H9 (cell line): ENCODE measurements at regions not wholly inside any gene's neighbourhood (a gene's known extent, or its start where the extent isn't known, plus 50 kb on each side); places are given as distances from the start of the nearest gene placed in this dataset.

Experiments used
- DNase-seq: peaks from one replicate; pipeline ENCODE4 v3.0.0-alpha.2; 2017
- H2AFZ ChIP-seq: one replicate; pipeline ENCODE4 v1.6.1; 2013; ENCODE audit warnings: mild to moderate bottlenecking, low read length, control low read depth, moderate library complexity
- H2AK5ac ChIP-seq: 2 replicates; pipeline ENCODE4 v1.6.1; 2013; ENCODE audit warnings: low read length, control low read depth, mixed read lengths; ENCODE audit not compliant: insufficient read length
- H2BK120ac ChIP-seq: one replicate; pipeline ENCODE4 v1.6.1; 2013; ENCODE audit warnings: low read depth, mild to moderate bottlenecking, low read length, control low read depth, inconsistent platforms; ENCODE audit not compliant: poor library complexity, severe bottlenecking
- H2BK12ac ChIP-seq: 2 replicates; pipeline ENCODE4 v1.6.1; 2013; ENCODE audit warnings: low read length, control low read depth, mixed read lengths, low read depth; ENCODE audit not compliant: insufficient read length
- H2BK15ac ChIP-seq: 2 replicates; pipeline ENCODE4 v1.6.1; 2013; ENCODE audit warnings: low read depth, low read length, control low read depth
- H2BK20ac ChIP-seq: one replicate; pipeline ENCODE4 v1.6.1; 2013; ENCODE audit warnings: low read depth, mild to moderate bottlenecking, low read length, control low read depth, inconsistent platforms; ENCODE audit not compliant: poor library complexity, severe bottlenecking
- H2BK5ac ChIP-seq: 2 replicates; pipeline ENCODE4 v1.6.1; 2013; ENCODE audit warnings: low read length, control low read depth, mixed read lengths; ENCODE audit not compliant: insufficient read length
- H3K14ac ChIP-seq: 2 replicates; pipeline ENCODE4 v1.6.1; 2013; ENCODE audit warnings: low read length, control low read depth; ENCODE audit not compliant: insufficient read depth
- H3K18ac ChIP-seq: 2 replicates; pipeline ENCODE4 v1.6.1; 2013; ENCODE audit warnings: low read depth, mild to moderate bottlenecking, mixed read lengths, low read length, control low read depth; ENCODE audit not compliant: insufficient read length
- H3K23ac ChIP-seq: 2 replicates; pipeline ENCODE4 v1.6.1; 2013; ENCODE audit warnings: low read length, control low read depth, mixed read lengths, low read depth; ENCODE audit not compliant: insufficient read length
- H3K23me2 ChIP-seq: 2 replicates; pipeline ENCODE4 v1.6.1; 2013; ENCODE audit warnings: low read depth, mild to moderate bottlenecking, mixed read lengths, low read length, control low read depth; ENCODE audit not compliant: insufficient read length, poor library complexity, severe bottlenecking
- H3K27ac ChIP-seq: 2 replicates; pipeline ENCODE4 v1.5.1; 2013; ENCODE audit warnings: low read length, control low read depth, mixed read lengths, low read depth; ENCODE audit not compliant: insufficient read length
- H3K27me3 ChIP-seq: 2 replicates; pipeline ENCODE4 v1.6.1; 2013; ENCODE audit warnings: low read length, control low read depth, inconsistent platforms; ENCODE audit not compliant: insufficient read depth
- H3K4ac ChIP-seq: 2 replicates; pipeline ENCODE4 v1.6.1; 2013; ENCODE audit warnings: low read depth, mild to moderate bottlenecking, control low read depth, inconsistent platforms, low read length, moderate library complexity
- H3K4me1 ChIP-seq: 2 replicates; pipeline ENCODE4 v1.6.1; 2013; ENCODE audit warnings: low read length, control low read depth, inconsistent platforms; ENCODE audit not compliant: insufficient read depth
- H3K4me2 ChIP-seq: 2 replicates; pipeline ENCODE4 v1.6.1; 2013; ENCODE audit warnings: low read length, control low read depth, mixed read lengths; ENCODE audit not compliant: insufficient read length, insufficient read depth
- H3K56ac ChIP-seq: 2 replicates; pipeline ENCODE4 v1.6.1; 2013; ENCODE audit warnings: low read depth, mild to moderate bottlenecking, mixed read lengths, low read length, control low read depth; ENCODE audit not compliant: insufficient read length
- H3K79me1 ChIP-seq: 2 replicates; pipeline ENCODE4 v1.6.1; 2013; ENCODE audit warnings: low read depth, mild to moderate bottlenecking, moderate library complexity, low read length, control low read depth, inconsistent platforms; ENCODE audit not compliant: insufficient read depth, poor library complexity, severe bottlenecking
- H3K79me2 ChIP-seq: 2 replicates; pipeline ENCODE4 v1.6.1; 2013; ENCODE audit warnings: low read length, control low read depth, inconsistent platforms; ENCODE audit not compliant: insufficient read depth
- H3K9ac ChIP-seq: 2 replicates; pipeline ENCODE4 v1.6.1; 2013; ENCODE audit warnings: low read length, control low read depth, mixed read lengths; ENCODE audit not compliant: insufficient read length; ENCODE audit errors: extremely low read depth
- H3K9me3 ChIP-seq: one replicate; pipeline ENCODE4 v1.6.1; 2013; ENCODE audit warnings: low read depth, low read length, inconsistent platforms; ENCODE audit not compliant: control insufficient read depth
- H3T11ph ChIP-seq: one replicate; pipeline ENCODE4 v1.6.1; 2013; ENCODE audit warnings: mild to moderate bottlenecking, low read length, control low read depth, inconsistent platforms
- H4K20me1 ChIP-seq: one replicate; pipeline ENCODE4 v1.6.1; 2013; ENCODE audit not compliant: control insufficient read depth, insufficient read length, insufficient read depth
- H4K5ac ChIP-seq: 2 replicates; pipeline ENCODE4 v1.6.1; 2013; ENCODE audit warnings: low read depth, mild to moderate bottlenecking, mixed read lengths, low read length, control low read depth; ENCODE audit not compliant: insufficient read length
- H4K8ac ChIP-seq: replicated peaks from 2 replicates; pipeline ENCODE4 v1.6.1; 2013; ENCODE audit warnings: low read length, control low read depth, mixed read lengths, low read depth; ENCODE audit not compliant: insufficient read length
- H4K91ac ChIP-seq: 2 replicates; pipeline ENCODE4 v1.6.1; 2013; ENCODE audit warnings: low read depth, mild to moderate bottlenecking, moderate library complexity, mixed read lengths, low read length, control low read depth; ENCODE audit not compliant: insufficient read length
- H3K27ac Mint-ChIP-seq, 3 experiments: 2 replicates in 2 of 3; 3 replicates in 1 of 3; pipeline ENCODE4 v1.8.0; 2020 to 2021; ENCODE audit warnings: mixed read lengths in 3 of 3, mild to moderate bottlenecking in 1 of 3, moderate library complexity in 1 of 3
- H3K27me3 Mint-ChIP-seq: 2 replicates; pipeline ENCODE4 v1.8.0; 2021; ENCODE audit warnings: low read depth, mild to moderate bottlenecking, moderate library complexity, mixed read lengths
- H3K36me3 Mint-ChIP-seq, 3 experiments: 2 replicates in 2 of 3; 3 replicates in 1 of 3; pipeline ENCODE4 v1.8.0; 2020 to 2021; ENCODE audit warnings: low read depth in 3 of 3, mixed read lengths in 3 of 3; ENCODE audit not compliant: insufficient read depth in 1 of 3
- H3K4me1 Mint-ChIP-seq, 2 experiments: 2 replicates each; pipeline ENCODE4 v1.8.0; 2020; ENCODE audit warnings: mixed read lengths in 2 of 2
- H3K4me3 Mint-ChIP-seq, 2 experiments: 2 replicates in 1 of 2; 3 replicates in 1 of 2; pipeline ENCODE4 v1.8.0; 2020 to 2021; ENCODE audit warnings: mild to moderate bottlenecking in 2 of 2, mixed read lengths in 2 of 2, moderate library complexity in 1 of 2
- H3K9me3 Mint-ChIP-seq, 2 experiments: 2 replicates in 1 of 2; 3 replicates in 1 of 2; pipeline ENCODE4 v1.8.0; 2020; ENCODE audit warnings: mild to moderate bottlenecking in 2 of 2, mixed read lengths in 2 of 2, moderate library complexity in 1 of 2
- WGBS: extraction: QIAGEN DNeasy Blood & Tissue Kit; methylation state at CpG from one replicate; pipeline ENCODE4 v1.1.7; 2013; ENCODE audit warnings: missing lambda C conversion rate, low lambda C conversion rate, mixed read lengths; ENCODE audit not compliant: insufficient read length; ENCODE audit errors: extremely low coverage; 5-methylcytosine and 5-hydroxymethylcytosine counted together
- TF ChIP-seq, protein P1 (sequence below): fragments of 200-600 bp; sonication (generic); conservative IDR thresholded peaks from 3 replicates; pipeline ENCODE4 v1.8.0; 2021; ENCODE audit warnings: antibody characterized with exemption, mild to moderate bottlenecking

- WGBS: no CpG with 5 or more reads among the region's 2 CpGs
- no peak overlapping the region for H3K27ac ChIP-seq
- no peaks in the 10 kb centered on the region for H3K4me1 Mint-ChIP-seq
Observed at GRCh38 chr18:1229634-1230033, 325.0 kb downstream of the ADCYAP1 start.

More at GRCh38 chr18:1229634-1230033, 325.0 kb downstream of the ADCYAP1 start:
- no peak overlapping the region for H3K14ac ChIP-seq
- no peak overlapping the region for H3K4ac ChIP-seq
- DNase-seq: no peak
- H2BK20ac ChIP-seq: no peak overlapping the region
- no peak overlapping the region for H2AFZ ChIP-seq
- peaks cover 5 to 40% (median 36%) of the 10 kb centered on the region in 3 experiments; a peak in 5 of 7 replicates for H3K36me3 Mint-ChIP-seq
- H3K79me2 ChIP-seq: no peaks in the 10 kb centered on the region
- H2BK120ac ChIP-seq: no peak overlapping the region
- no peak overlapping the region for H4K91ac ChIP-seq
- H2AK5ac ChIP-seq: no peak overlapping the region
- H3K23me2 ChIP-seq: no peaks in the 10 kb centered on the region
- H2BK5ac ChIP-seq: no peak overlapping the region
- no peak overlapping the region for H2BK12ac ChIP-seq
- no peak overlapping the region for H3K9ac ChIP-seq
- TF ChIP-seq, protein P1, sequence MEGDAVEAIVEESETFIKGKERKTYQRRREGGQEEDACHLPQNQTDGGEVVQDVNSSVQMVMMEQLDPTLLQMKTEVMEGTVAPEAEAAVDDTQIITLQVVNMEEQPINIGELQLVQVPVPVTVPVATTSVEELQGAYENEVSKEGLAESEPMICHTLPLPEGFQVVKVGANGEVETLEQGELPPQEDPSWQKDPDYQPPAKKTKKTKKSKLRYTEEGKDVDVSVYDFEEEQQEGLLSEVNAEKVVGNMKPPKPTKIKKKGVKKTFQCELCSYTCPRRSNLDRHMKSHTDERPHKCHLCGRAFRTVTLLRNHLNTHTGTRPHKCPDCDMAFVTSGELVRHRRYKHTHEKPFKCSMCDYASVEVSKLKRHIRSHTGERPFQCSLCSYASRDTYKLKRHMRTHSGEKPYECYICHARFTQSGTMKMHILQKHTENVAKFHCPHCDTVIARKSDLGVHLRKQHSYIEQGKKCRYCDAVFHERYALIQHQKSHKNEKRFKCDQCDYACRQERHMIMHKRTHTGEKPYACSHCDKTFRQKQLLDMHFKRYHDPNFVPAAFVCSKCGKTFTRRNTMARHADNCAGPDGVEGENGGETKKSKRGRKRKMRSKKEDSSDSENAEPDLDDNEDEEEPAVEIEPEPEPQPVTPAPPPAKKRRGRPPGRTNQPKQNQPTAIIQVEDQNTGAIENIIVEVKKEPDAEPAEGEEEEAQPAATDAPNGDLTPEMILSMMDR: no peak
- H3K23ac ChIP-seq: no peak overlapping the region
- H3K9me3 Mint-ChIP-seq: peaks cover 35 to 41% of the 10 kb centered on the region in 2 experiments
- no peak overlapping the region for H3K56ac ChIP-seq
- H3T11ph ChIP-seq: no peak overlapping the region
- H3K27me3 Mint-ChIP-seq: no peaks in the 10 kb centered on the region
- no peaks in the 10 kb centered on the region for H4K20me1 ChIP-seq
- H2BK15ac ChIP-seq: no peak overlapping the region
- no peak overlapping the region for H4K8ac ChIP-seq
- H3K4me2 ChIP-seq: no peak overlapping the region
- no peaks in the 10 kb centered on the region for H3K27me3 ChIP-seq
- no peak overlapping the region for H3K18ac ChIP-seq
- no peak overlapping the region for H4K5ac ChIP-seq
- H3K4me1 ChIP-seq: no peaks in the 10 kb centered on the region
- no peak overlapping the region for H3K27ac Mint-ChIP-seq
- H3K79me1 ChIP-seq: no peaks in the 10 kb centered on the region
- no peak overlapping the region for H3K4me3 Mint-ChIP-seq
- no peaks in the 10 kb centered on the region for H3K9me3 ChIP-seq
